Stimulated activated CD8-positive, alpha-beta memory T cell treated with anti-CD3 and anti-CD28 coated beads, Interleukin-2, amount 100 ng/mL, for 48 hours (primary cell): ENCODE measurements at regions not wholly inside any gene's neighbourhood (a gene's known extent, or its start where the extent isn't known, plus 50 kb on each side); places are given as distances from the start of the nearest gene placed in this dataset.
"Not testable (repeated sequence)": the region's sequence is repeated elsewhere in the genome, so short reads cannot be mapped to it uniquely, and the experiment has no call there.

Source experiments
- DNase-seq, 2 donors: peaks; one replicate each; pipeline ENCODE4 v3.0.0-alpha.2; 2020; ENCODE audit warnings: low read depth in 2 of 2

- DNase-seq = no peak
Observed at GRCh38 chr13:81058211-81058915, 717.4 kb upstream of the SPRY2 start.

DNA sequence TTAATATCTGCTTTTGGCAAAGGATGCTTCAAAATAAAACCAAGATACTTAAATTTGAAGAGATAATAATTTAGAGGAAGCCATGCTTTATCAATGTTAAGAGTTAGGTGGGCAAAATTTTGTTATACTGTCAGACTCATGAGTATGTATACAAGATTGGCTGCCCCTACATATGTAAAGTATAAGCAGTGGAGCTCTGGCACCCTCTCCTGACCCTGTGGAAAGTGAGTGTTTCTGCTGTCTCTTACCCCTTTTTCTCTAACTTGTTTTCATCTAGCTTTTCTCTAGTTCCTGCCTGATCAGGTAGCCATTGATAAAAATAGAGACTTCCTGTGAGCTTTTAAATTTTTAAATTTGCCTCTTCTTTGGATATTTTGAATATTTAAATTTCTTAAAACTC, 710.9 kb upstream of the SPRY2 start:
- DNase-seq = no peak

- DNase-seq = no peak
Observed at GRCh38 chr13:81048026-81048461, 707.1 kb upstream of the SPRY2 start.

- no peak for DNase-seq
Observed at GRCh38 chr13:81041761-81042160, 700.8 kb upstream of the SPRY2 start.

- no peak for DNase-seq
Observed at GRCh38 chr13:81031996-81032395, 691.1 kb upstream of the SPRY2 start.

DNA sequence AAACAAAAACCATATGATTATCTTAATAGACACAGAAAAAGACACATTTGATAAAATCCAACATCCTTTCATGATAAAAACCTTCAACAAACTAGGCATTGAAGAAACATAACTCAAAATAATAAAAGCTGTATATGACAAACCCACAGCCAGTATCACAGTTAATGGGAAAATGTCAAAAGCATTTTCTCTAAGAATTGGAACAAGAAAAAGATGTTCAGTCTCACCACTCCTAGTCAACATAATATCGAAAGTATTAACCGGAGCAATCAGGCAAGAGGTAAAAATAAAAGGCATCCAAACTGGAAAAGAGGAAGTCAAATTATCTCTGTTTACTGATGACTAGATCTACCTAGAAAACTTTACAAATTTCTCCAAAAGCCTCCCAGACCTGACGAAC, 684.2 kb upstream of the SPRY2 start:
- DNase-seq = no peak

DNA sequence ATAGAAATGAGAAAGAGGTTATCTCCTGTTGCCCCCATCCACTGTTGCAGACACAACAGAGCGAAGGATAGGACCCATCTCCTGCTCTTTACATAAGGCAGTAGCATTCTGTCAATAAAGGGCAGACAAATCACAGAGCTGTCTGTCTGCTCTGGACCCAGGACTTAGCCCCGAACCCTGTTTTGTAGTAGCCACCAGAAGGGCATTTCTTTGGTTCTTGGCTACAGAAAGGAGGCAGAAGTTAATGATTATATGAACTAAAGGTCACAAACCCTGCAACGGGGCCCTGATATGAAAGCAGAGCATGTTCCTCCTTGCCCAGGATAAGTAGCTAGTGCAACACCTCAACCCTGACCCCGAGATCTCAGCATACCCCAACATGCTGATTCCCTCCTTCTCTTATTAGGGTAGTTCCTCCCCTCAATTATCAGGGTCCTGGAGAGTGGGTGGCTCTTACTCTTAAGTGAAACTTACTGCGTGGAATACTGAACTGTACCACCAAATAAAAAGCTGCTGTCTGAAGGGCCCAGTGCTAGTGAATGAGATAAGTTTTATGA, 680.4 kb upstream of the SPRY2 start:
- DNase-seq = no peak

GRCh38 chr13:81020010-81020409, 679.1 kb upstream of the SPRY2 start:
- DNase-seq = no peak

GRCh38 chr13:81018936-81019335, 678.0 kb upstream of the SPRY2 start:
- no peak for DNase-seq

GRCh38 chr13:81017513-81018152, 676.7 kb upstream of the SPRY2 start:
- DNase-seq = no peak

DNA sequence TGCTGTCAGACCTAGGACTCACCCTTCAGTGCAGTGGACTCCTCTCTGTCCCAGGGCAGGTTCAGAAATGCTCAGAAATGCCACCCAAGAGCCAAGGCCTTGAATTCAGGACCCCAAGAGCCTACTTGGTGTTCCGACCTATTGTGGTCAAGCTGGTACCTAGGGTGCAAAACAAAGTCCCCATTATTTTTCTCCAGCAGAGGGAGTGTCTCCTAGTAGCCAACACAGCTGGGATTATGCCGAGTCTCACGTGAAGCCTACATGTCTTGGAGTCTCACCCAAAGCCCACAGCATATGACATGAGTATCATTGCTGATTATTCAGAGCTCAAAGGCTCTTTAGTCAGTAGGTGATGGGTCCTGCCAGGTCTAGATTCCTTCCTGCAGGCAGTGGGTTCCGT, 671.1 kb upstream of the SPRY2 start:
- no peak for DNase-seq

GRCh38 chr13:81001828-81002385, 661.0 kb upstream of the SPRY2 start:
- no peak for DNase-seq

DNA sequence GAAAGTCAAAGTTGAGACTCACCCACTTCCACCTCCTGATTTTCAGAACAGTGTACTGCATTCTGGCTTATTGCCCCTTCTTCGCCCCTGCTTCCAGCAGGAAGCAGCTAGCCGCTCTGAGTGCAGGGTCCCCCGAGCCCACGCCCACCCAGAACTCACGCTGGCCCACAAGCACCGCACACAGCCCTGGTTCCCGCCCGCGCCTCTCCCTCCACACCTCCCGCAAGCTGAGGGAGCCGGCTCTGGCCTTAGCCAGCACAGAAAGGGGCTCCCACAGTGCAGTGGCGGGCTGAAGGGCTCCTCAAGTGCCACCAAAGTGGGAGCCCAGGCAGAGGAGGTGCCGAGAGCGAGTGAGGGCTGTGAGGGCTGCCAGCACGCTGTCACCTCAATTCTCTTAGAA, 657.7 kb upstream of the SPRY2 start:
- DNase-seq = not testable (repeated sequence)

- no peak for DNase-seq
Observed at GRCh38 chr13:80989747-80990146, 648.8 kb upstream of the SPRY2 start.

GRCh38 chr13:80989241-80989640, 648.3 kb upstream of the SPRY2 start:
- no peak for DNase-seq

DNA sequence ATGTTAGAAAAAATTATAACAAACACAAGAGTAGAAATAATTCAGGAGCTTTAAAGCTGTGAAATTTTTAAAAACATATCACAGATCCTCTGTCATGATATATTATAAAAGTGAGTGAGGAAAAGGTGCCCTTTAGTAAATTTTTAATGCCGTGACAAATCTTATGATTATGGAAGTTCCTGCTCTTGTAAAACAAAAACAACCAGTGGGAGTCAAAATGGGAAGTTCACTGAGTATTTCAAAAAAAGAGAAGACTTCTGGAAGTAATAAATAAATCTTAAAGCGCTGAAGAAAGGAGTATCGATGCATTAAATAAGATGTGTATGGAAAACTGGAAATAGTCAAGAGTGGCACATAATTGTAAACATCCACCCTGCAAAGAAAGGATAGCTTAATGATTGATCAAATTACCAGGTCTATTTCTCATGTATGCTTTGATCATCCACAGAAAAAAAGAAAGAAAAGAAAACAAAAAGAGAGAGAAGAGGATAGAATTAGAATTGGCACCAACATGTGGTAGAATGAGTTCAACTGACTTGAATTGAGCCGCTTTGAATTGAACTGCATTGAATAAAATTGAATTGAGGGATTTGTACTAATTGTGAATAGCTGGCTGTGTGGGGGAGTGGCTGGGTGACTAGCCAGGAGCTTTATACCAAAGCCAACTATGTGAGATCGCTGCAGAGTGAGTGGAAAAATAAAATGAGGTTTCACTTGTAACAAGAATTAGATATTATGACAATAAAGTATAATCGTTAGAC, 647.6 kb upstream of the SPRY2 start:
- DNase-seq = no peak

DNA sequence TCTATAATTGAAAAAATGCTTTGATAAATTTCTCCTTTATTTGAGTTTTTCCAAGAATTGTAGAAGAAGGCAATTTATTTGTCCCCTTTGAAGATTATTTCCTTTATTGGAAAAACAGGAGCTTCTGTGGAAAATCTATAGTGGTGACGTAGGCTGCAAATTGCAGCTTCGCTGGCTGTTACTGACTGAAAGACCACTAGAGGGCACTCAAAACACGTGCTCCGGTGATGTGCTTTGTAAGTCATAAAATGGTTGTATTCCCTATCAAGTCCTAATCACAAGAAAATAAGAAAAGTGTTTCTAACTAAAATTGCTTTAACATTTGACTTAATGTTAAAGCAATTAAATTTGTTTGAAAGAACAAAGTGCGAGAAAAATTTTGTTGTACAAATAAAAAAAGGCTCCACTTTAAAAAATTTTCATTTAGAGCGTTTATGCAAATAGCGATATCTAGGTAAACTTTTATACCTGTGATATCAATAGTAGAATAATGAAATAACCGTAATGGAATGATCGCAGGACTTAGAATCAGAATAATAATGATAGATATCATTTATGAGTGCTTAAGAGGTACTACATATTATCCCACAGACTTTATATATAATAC, 638.2 kb upstream of the SPRY2 start:
- peak in 1 of 2 donors; percentile 0 for DNase-seq

GRCh38 chr13:80977168-80977567, 636.2 kb upstream of the SPRY2 start:
- DNase-seq = no peak

DNA sequence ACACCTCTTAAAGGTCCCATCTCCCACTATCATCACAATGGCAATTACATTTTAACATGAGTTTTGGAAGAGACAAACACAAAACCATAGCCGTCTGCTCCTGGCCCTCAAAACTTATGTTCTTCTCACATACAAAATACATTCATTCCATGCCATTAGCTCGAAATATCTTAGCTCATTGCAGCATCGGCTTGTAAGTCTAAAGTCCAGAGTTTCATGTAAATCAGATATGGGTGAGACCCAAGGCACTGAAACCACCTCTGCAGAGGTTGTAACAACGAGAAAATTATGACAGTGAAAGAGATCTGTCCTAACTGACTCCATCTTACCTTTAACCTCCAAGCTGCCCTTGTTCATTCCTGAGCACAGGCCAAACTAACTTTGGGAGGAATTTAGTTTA, 635.0 kb upstream of the SPRY2 start:
- no peak for DNase-seq

DNA sequence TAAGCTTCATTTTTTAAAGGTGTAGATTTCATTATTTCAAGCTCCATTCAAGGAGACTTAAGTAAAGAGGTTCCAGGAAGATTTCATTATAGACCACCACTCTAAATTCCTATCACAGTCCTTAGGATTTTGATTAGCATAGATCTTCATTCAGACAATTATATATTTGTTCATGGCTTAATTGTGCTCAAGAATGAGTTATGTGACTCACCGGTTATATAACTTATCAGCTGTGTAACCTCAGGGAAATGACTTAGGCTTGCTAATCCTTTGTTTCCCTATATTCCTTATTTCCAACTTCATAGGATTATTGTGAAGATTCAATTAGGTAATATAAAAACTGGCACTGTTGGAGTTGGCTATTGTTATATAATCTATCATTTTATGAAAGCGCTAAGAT, 632.8 kb upstream of the SPRY2 start:
- no peak for DNase-seq

DNA sequence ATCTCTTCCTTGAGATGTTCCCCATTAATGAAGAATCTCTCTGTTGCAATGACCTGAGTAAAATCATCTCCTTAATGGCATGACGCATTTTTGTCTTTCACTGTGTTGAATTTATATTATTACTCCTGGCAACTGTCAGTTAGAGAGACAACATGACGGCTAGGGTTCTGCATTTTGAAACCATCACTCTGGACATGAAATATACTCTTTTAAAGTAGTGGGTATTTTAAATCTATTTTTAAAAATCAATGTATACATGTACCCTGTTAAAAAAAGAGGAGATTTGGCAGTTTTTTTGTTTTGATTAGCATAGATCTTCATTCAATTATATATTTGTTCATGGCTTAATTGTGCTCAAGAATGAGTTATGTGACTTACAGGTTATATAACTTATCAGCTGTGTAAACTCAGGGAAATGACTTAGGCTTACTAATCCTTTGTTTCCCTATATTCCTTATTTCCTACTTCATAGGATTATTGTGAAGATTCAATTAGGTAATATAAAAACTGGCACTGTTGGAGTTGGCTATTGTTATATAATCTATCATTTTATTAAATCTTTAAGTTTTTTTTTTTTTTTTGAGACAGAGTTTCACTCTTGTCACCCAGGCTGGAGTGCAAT, 632.0 kb upstream of the SPRY2 start:
- no peak for DNase-seq
